Fibroblast of lung (primary cell): ENCODE measurements at regions not wholly inside any gene's neighbourhood (a gene's known extent, or its start where the extent isn't known, plus 50 kb on each side); places are given as distances from the start of the nearest gene placed in this dataset.

Source experiments
- EZH2 ChIP-seq: IDR thresholded peaks from 2 replicates; pipeline ENCODE4 v1.5.1; 2012; ENCODE audit warnings: low read length, control low read depth, mild to moderate bottlenecking; ENCODE audit errors: missing control alignments
- TF ChIP-seq, protein P1 (sequence below), 2 donors: IDR thresholded peaks in 1 of 2; conservative IDR thresholded peaks in 1 of 2; 1 replicate in 1 of 2; 2 replicates in 1 of 2; pipeline ENCODE4 v1.5.1; 2011 to 2012; ENCODE audit warnings: low read length in 2 of 2, control low read depth in 1 of 2, inconsistent platforms in 1 of 2, low read depth in 1 of 2, mild to moderate bottlenecking in 1 of 2

DNA sequence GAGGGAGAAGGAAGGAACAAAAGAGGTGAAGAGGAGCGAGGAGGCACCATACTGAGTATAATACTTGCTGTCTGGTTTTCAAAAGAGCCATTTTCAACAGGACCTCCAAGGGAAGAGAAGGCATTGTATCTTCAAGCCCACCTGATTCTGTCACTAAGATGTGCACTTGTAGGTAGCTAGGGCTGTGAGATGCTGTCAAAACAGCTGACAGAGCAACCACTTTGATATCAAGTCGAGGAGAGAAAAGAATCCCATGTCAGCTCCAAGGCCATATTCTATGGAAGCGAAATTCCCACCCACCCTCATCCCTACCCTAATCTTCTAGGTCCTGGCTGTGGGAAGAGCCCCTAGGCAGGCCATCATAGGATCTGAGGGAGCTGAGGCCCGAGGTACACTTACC, 70.9 kb upstream of the PRDM11 start:
- TF ChIP-seq, protein P1, sequence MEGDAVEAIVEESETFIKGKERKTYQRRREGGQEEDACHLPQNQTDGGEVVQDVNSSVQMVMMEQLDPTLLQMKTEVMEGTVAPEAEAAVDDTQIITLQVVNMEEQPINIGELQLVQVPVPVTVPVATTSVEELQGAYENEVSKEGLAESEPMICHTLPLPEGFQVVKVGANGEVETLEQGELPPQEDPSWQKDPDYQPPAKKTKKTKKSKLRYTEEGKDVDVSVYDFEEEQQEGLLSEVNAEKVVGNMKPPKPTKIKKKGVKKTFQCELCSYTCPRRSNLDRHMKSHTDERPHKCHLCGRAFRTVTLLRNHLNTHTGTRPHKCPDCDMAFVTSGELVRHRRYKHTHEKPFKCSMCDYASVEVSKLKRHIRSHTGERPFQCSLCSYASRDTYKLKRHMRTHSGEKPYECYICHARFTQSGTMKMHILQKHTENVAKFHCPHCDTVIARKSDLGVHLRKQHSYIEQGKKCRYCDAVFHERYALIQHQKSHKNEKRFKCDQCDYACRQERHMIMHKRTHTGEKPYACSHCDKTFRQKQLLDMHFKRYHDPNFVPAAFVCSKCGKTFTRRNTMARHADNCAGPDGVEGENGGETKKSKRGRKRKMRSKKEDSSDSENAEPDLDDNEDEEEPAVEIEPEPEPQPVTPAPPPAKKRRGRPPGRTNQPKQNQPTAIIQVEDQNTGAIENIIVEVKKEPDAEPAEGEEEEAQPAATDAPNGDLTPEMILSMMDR (conservative IDR thresholded peaks at IDR 0.05 in 1 of 2, IDR thresholded peaks at IDR 0.05 in 1 of 2; ENCODE audit: low read depth in 1 of 2, low read length in 2 of 2), result no peak
- TF ChIP-seq EZH2, result no peak
